ENCODE measurements at regions not wholly inside any gene's neighbourhood (a gene's known extent, or its start where the extent isn't known, plus 50 kb on each side); places are given as distances from the start of the nearest gene placed in this dataset.
"Not testable (repeated sequence)": the region's sequence is repeated elsewhere in the genome, so short reads cannot be mapped to it uniquely, and the experiment has no call there.

DNA sequence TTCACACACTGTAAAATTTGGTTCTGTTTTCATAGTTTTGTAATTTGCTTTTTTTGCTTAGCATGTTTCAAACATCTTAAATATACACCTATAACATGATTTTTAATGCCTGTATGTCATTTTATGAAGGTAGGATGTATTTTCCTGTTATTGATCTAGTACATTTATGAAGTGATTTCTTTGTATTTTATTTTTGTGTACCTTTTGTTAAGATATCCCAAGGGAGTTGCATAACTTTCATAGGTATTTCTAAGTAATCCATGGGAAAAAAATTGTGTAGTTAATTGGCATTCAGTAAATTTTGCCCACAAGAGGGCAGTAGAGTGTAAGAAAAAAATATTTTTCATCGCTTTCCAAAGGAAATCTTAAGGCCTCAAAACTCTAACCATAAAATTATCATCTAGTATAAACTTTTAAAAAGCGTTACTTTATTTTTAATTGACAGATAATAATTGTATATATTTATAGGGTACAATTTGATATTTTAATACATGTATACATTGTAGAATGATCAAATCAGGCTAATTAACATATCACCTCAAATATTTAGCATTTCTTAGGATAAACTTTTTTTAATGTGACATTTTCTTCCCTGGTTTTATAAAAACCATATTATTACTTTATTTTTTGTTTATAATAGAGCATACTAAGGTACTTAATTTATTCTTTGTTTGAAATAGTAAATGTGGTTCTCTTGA lies 62.8 kb upstream of the ARL17B start:
- ATAC-seq (ENCODE audit: low read depth); intact Hi-C loops (cut with micrococcal nuclease); BruUV-seq (replicated peaks); POLR2A ChIA-PET (ENCODE audit: unreplicated experiment); H4K20me1 ChIP-seq (ENCODE audit: insufficient read depth, low read length); H3K27me3 ChIP-seq (ENCODE audit: control insufficient read depth, insufficient read depth, low read length); H3K23ac ChIP-seq (ENCODE audit: low read depth, low read length); H3K9ac ChIP-seq (ENCODE audit: low read depth, low read length); H4K5ac ChIP-seq (ENCODE audit: low read depth, low read length); H3K36me3 ChIP-seq (ENCODE audit: control insufficient read depth, insufficient read depth, low read length); H4K91ac ChIP-seq (ENCODE audit: insufficient read depth, low read depth, low read length); CTCF ChIA-PET; DNase-seq; H2BK15ac ChIP-seq (ENCODE audit: low read depth, low read length); H4K8ac ChIP-seq (ENCODE audit: low read depth in 2 of 2, low read length in 2 of 2); H2BK5ac ChIP-seq (ENCODE audit: low read depth, low read length, poor library complexity, severe bottlenecking); H2AK5ac ChIP-seq (ENCODE audit: low read depth, low read length); H3K18ac ChIP-seq (ENCODE audit: low read depth, low read length); H2BK120ac ChIP-seq (ENCODE audit: low read depth, low read length); H3K27ac ChIP-seq (ENCODE audit: insufficient read depth, low read length); H3K4me3 ChIP-seq (ENCODE audit: insufficient read depth, low read depth, low read length); H2AK9ac ChIP-seq (replicated peaks; ENCODE audit: low read depth, low read length, poor library complexity); in situ Hi-C loops (cut with MboI; ENCODE audit: low sequenced_read_pairs); H3K56ac ChIP-seq (ENCODE audit: extremely low read depth, insufficient read depth, low read length); H3K14ac ChIP-seq (replicated peaks; ENCODE audit: low read depth, low read length); H2AFZ ChIP-seq (replicated peaks; ENCODE audit: low read length, poor library complexity); H3K4me1 ChIP-seq (ENCODE audit: control insufficient read depth, insufficient read depth, low read length); H3K79me1 ChIP-seq (ENCODE audit: low read depth in 1 of 2, low read length in 2 of 2); H3K9me1 ChIP-seq (ENCODE audit: insufficient read depth, low read length); H3K4me2 ChIP-seq (ENCODE audit: low read depth, low read length); dilution Hi-C loops (cut with HindIII; ENCODE audit: low sequenced_read_pairs, unreplicated experiment); H3K4ac ChIP-seq (ENCODE audit: low read depth, low read length); H3K9me3 ChIP-seq (ENCODE audit: control insufficient read depth, insufficient read depth, low read length); H2BK20ac ChIP-seq (ENCODE audit: low read depth, low read length): not testable (repeated sequence)
- no CpG with 5 or more reads among the region's 2 CpGs for WGBS, 2 experiments (ENCODE audit: extremely low coverage in 2 of 2, insufficient read length in 1 of 2)

- H3K23ac ChIP-seq (ENCODE audit: low read depth, low read length); H3K4me3 ChIP-seq (ENCODE audit: insufficient read depth, low read depth, low read length); H2BK15ac ChIP-seq (ENCODE audit: low read depth, low read length); H2AK5ac ChIP-seq (ENCODE audit: low read depth, low read length); H3K9ac ChIP-seq (ENCODE audit: low read depth, low read length); H3K27ac ChIP-seq (ENCODE audit: insufficient read depth, low read length); H2AFZ ChIP-seq (replicated peaks; ENCODE audit: low read length, poor library complexity); intact Hi-C loops (cut with micrococcal nuclease); H2BK20ac ChIP-seq (ENCODE audit: low read depth, low read length); H3K9me1 ChIP-seq (ENCODE audit: insufficient read depth, low read length); H3K56ac ChIP-seq (ENCODE audit: extremely low read depth, insufficient read depth, low read length); H3K4ac ChIP-seq (ENCODE audit: low read depth, low read length); BruUV-seq (replicated peaks); H3K79me1 ChIP-seq (ENCODE audit: low read depth in 1 of 2, low read length in 2 of 2); H3K14ac ChIP-seq (replicated peaks; ENCODE audit: low read depth, low read length); H4K5ac ChIP-seq (ENCODE audit: low read depth, low read length); H4K91ac ChIP-seq (ENCODE audit: insufficient read depth, low read depth, low read length); H2BK120ac ChIP-seq (ENCODE audit: low read depth, low read length); H3K4me1 ChIP-seq (ENCODE audit: control insufficient read depth, insufficient read depth, low read length); POLR2A ChIA-PET (ENCODE audit: unreplicated experiment); H3K36me3 ChIP-seq (ENCODE audit: control insufficient read depth, insufficient read depth, low read length); in situ Hi-C loops (cut with MboI; ENCODE audit: low sequenced_read_pairs); H2BK5ac ChIP-seq (ENCODE audit: low read depth, low read length, poor library complexity, severe bottlenecking); H3K4me2 ChIP-seq (ENCODE audit: low read depth, low read length); H4K20me1 ChIP-seq (ENCODE audit: insufficient read depth, low read length); H3K18ac ChIP-seq (ENCODE audit: low read depth, low read length); dilution Hi-C loops (cut with HindIII; ENCODE audit: low sequenced_read_pairs, unreplicated experiment); H4K8ac ChIP-seq (ENCODE audit: low read depth in 2 of 2, low read length in 2 of 2); H3K9me3 ChIP-seq (ENCODE audit: control insufficient read depth, insufficient read depth, low read length); H2AK9ac ChIP-seq (replicated peaks; ENCODE audit: low read depth, low read length, poor library complexity); CTCF ChIA-PET; H3K27me3 ChIP-seq (ENCODE audit: control insufficient read depth, insufficient read depth, low read length): not testable (repeated sequence)
- peak; percentile 80 for ATAC-seq (ENCODE audit: low read depth)
- WGBS, 2 experiments (ENCODE audit: extremely low coverage in 2 of 2, insufficient read length in 1 of 2), result no CpG with 5 or more reads among the region's 7 CpGs
- peak; percentile 27 for DNase-seq
Measured at GRCh38 chr17:46417907-46418306, 56.3 kb upstream of the ARL17B start.
